ENCODE measurements at regions not wholly inside any gene's neighbourhood (a gene's known extent, or its start where the extent isn't known, plus 50 kb on each side); places are given as distances from the start of the nearest gene placed in this dataset.
"Not testable (repeated sequence)": the region's sequence is repeated elsewhere in the genome, so short reads cannot be mapped to it uniquely, and the experiment has no call there.

GRCh38 chr4:132101526-132101925 is 1047.6 kb upstream of the PCDH10 start:
- no peak for DNase-seq (ENCODE audit: low spot score)
- TF ChIP-seq CTCF (IDR thresholded peaks at IDR 0.05; ENCODE audit: extremely low read depth, missing control alignments): no peak

- no peak for TF ChIP-seq CTCF (IDR thresholded peaks at IDR 0.05; ENCODE audit: extremely low read depth, missing control alignments)
- no peak for DNase-seq (ENCODE audit: low spot score)
Measured at GRCh38 chr4:132108784-132109183, 1040.3 kb upstream of the PCDH10 start.

- TF ChIP-seq CTCF (IDR thresholded peaks at IDR 0.05; ENCODE audit: extremely low read depth, missing control alignments): no peak
- no peak for DNase-seq (ENCODE audit: low spot score)
Measured at GRCh38 chr4:132114885-132115284, 1034.2 kb upstream of the PCDH10 start.

- DNase-seq (ENCODE audit: low spot score): not testable (repeated sequence)
Measured at GRCh38 chr4:132122741-132123140, 1026.4 kb upstream of the PCDH10 start.

- TF ChIP-seq CTCF (IDR thresholded peaks at IDR 0.05; ENCODE audit: extremely low read depth, missing control alignments): no peak
- DNase-seq (ENCODE audit: low spot score): no peak
Measured at GRCh38 chr4:132123870-132124623, 1025.0 kb upstream of the PCDH10 start.

GRCh38 chr4:132124624-132124974 is 1024.5 kb upstream of the PCDH10 start:
- DNase-seq (ENCODE audit: low spot score): no peak
- no peak for TF ChIP-seq CTCF (IDR thresholded peaks at IDR 0.05; ENCODE audit: extremely low read depth, missing control alignments)

GRCh38 chr4:132125131-132125530 is 1024.0 kb upstream of the PCDH10 start:
- TF ChIP-seq CTCF (IDR thresholded peaks at IDR 0.05; ENCODE audit: extremely low read depth, missing control alignments): no peak
- DNase-seq (ENCODE audit: low spot score): no peak

GRCh38 chr4:132132433-132132832 is 1016.7 kb upstream of the PCDH10 start:
- TF ChIP-seq CTCF (IDR thresholded peaks at IDR 0.05; ENCODE audit: extremely low read depth, missing control alignments): no peak
- DNase-seq (ENCODE audit: low spot score): no peak
